ENCODE measurements at regions not wholly inside any gene's neighbourhood (a gene's known extent, or its start where the extent isn't known, plus 50 kb on each side); places are given as distances from the start of the nearest gene placed in this dataset.
"Not testable (repeated sequence)": the region's sequence is repeated elsewhere in the genome, so short reads cannot be mapped to it uniquely, and the experiment has no call there.

DNA sequence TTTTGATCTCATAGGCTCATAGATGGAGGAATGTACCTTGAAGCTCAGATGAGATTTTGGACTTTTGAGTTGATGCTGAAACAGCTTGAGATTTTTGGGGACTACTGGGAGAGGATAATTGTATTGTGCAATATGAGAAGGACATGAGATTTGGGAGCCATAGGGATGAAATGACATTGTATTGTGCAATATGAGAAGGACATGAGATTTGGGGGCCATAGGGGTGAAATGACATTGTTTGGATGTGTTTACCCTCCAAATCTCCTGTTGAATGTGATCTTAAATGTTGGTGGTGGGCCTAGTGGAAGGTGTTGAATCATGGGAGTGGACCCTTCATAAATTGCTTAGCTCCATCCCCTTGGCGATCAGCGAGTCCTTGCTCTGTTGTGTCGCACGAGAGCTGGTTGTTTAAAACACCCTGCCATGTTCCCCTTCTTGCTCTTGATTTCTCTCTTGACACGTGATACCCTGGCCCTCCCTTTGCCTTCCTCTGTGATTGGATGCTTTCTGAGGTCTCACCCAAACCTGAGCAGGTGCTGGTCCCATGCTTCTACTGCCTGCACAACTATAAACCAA is 110.9 kb upstream of the TPTE start:
- DNase-seq = not testable (repeated sequence)

DNA sequence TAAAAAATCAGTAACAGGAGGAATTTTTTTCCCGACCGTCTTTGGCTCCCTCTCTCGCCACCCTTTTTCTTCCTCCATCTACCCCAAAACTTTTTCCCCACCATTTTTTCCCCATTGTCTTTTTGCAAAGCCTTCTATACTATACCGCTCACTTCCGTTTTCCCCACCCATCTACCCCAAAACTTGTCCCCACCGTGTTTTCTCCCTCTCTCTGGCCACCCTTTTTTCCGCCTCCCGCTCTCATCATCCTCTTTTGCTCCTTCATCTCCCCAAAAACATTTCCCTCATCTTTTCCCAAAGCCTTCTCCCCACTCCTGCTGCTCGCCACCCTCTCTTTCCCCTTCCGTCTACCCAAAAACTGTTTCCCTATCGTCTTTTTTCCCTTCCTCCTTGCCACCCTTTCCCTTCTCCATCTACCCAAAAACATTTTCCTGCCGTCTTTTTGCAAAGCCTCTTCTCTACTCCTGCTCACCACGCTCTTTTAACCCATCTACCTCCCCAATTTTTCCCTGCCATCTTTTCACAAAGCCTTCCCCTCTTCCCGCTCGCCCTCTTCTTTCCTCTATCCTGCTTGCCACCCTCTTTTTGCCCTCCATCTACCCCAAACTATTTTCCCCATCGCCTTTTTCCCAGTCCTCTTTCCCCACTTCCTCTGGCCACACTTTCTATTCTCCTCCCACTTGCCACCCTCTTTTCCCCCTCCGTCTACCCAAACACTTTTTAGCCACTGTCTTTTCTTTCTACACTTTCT is 109.4 kb upstream of the TPTE start:
- DNase-seq = not testable (repeated sequence)

DNA sequence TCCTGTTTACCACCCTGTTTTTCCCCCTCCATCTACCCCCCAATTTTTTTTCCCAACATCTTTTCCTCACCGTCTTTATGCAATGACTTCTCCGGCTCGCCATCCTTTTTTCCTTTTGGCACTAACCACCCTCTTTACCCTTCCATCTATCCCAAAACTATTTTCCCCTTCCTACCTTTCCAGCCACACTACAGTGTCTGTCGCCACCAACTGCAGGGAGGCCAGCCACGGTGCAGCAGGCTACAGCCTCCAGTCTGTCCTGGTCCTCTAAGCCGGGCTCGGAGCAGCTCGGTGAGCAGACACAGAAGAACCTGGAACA is 108.5 kb upstream of the TPTE start:
- not testable (repeated sequence) for DNase-seq

DNA sequence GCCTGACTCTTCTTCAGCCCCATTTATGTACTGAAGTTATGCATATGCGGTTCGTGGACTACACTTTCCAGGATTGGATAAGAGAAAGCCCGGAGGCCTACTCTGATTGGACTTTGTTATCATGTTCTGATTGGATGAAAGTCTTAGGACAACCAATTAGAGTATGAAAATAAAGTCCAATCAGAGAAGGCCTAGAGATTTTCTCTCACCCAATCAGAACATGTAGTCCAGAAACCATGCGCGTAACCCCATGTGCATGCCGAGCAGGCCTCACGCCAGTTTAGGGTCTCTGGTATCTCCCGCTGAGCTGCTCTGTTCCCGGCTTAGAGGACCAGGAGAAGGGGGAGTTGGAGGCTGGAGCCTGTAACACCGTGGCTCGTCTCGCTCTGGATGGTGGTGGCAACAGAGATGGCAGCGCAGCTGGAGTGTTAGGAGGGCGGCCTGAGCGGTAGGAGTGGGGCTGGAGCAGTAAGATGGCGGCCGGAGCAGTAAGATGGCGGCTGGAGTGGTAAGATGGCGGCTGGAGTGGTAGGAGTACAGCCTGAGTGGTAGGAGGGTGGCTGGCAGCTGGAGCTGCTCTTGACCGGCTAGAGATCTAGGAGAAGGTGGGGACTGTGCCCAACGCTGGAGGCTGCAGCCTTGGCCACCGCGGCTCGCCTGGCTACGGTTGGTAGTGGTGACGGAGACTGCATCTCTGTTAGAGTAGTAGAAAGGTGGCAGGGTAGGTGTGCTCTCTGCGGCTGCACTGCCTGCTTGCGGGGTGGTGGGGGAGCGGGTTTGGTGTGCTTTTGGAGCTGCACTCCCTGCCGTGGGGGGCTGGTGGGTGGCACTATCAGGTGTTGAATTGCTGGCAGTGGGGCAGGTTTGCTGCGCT is 107.9 kb upstream of the TPTE start:
- DNase-seq = not testable (repeated sequence)

DNA sequence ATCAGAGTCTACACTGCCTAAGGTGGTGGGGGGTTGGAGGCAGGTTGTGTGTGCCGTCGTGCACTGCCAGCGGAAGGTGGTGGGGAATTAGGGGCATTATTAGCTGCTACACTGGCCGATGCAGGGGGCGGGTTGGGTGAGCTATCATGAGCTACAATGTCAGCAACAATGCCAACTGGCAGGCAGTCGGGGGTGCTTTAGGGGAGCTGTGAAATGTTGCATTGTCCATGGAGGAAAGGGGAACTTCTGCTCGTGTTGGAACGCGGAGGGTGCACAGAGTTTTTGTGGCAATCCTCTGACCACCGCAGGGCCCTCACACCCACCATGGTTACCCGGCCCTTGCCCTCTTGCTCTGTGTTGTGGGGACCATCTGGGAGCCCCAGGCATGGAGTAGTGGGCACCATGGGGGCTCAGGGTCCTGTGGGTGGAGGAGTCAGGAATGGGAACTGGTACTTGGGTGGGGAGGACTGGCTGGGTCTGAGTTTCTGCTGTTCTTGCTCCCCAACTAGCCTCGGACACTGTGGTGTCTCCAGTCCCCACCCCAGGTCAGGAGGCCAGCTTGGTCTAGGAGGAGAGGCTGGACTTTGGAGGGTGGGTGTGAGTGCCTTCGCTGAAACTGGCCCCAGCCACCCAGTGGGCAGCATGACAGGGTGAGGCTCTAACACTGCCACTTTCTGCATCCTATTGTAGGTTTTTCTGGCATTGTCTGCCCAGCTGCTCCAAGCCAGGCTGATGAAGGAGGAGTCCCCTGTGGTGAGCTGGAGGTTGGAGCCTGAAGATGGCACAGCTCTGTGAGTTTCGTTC is 107.1 kb upstream of the TPTE start:
- not testable (repeated sequence) for DNase-seq

DNA sequence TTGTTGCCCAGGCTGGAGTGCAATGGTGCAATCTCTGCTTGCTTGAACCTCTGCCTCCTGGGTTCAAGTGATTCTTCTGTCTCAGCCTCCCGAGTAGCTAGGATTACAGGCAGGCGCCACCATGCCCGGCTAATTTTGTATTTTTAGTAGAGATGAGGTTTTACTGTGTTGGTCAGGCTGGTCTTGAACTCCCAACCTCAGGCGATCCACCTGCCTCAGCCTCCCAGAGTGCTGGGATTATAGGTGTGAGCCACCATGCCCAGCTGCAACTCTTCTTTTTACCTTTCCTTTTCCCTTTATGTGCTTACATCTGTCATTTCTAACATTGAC is 106.5 kb upstream of the TPTE start:
- DNase-seq = not testable (repeated sequence)

DNA sequence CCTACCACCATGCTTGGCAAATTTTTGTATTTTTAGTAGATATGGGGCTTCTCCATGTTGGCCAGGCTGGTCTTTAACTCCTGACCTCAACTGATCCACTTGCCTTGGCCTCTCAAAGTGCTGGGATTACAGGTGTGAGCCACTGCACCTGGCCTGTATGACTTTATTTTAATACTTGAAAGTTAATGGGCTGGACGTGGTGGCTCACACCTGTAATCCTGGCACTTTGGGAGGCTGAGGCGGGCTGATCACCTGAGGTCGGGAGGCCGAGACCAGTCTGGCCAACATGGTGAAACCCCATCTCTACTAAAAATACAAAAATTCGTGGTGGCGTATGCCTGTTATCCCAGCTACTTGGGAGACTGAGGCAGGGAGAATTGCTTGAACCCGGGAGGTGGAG is 105.9 kb upstream of the TPTE start:
- DNase-seq = not testable (repeated sequence)

DNA sequence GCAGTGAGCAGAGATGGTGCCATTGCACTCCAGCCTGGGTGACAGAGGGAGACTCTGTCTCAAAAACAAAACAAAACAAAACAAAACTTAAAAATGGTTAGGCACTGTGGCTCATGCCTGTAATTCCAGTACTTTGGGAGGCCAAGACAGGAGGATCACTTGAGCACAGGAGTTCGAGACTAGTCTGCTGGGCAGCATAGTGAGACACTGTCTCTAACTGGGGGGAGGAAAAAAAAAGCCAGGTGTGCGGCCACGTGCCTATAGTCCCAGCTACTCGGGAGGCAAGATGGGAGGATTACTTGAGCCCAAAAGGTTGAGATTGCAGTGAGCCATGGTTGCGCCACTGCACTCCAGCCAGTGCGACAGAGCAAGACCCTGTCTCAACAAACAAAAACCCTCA is 105.5 kb upstream of the TPTE start:
- not testable (repeated sequence) for DNase-seq

DNA sequence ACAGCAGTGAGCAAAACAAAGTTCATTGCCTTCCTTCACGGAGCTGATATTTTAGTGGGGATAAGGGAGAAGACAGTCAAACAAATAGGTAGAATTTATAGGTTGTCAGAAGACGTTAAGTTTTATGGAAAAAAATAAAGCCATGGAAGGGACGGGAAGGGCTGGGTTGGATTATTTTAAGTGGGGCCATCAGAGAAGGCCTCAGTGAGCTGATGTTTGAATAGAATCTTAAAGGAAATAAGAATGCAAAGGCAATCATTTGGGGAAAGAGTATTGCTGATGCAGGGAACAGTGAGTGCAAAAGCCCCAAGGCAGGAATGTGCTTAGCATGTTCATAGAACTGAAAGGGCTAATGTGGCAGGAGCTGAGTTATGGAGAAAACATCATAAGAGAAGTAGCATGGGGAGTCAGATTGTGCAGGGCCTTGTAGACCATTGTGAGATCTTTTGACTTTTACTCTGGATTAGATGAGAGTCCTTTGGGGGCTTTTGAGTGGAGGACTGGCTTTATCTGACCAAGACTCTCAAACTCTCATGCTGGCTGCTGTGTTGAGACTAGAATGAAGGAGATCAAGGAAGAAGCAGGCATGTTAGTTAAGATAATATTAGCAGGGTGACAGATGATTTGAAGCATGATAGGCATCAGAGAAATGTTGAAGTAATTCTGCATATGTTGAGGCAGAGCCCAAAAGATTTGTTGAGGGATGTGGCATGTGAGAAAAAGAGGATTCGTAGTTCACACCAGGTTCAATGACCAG is 104.5 kb upstream of the TPTE start:
- DNase-seq = not testable (repeated sequence)

DNA sequence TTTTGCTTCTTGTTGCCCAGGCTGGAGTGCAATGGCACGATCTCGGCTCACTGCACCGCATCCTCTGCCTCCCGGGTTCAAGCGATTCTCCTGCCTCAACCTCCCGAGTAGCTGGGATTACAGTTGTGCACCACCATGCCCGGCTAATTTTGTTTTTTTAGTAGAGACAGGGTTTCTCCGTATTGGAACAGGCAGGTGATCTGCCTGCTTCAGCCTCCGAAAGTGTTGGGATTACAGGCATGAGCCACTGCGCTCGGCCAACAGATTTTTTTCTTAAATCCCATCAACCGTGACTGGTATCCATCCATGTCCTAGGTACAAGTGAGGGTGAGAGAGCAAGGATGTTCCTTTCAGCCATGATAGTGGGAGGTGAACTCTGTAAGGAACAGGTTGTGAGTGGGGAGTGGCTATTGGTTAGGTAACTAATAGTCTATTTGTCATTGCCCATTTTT is 103.8 kb upstream of the TPTE start:
- DNase-seq = not testable (repeated sequence)

DNA sequence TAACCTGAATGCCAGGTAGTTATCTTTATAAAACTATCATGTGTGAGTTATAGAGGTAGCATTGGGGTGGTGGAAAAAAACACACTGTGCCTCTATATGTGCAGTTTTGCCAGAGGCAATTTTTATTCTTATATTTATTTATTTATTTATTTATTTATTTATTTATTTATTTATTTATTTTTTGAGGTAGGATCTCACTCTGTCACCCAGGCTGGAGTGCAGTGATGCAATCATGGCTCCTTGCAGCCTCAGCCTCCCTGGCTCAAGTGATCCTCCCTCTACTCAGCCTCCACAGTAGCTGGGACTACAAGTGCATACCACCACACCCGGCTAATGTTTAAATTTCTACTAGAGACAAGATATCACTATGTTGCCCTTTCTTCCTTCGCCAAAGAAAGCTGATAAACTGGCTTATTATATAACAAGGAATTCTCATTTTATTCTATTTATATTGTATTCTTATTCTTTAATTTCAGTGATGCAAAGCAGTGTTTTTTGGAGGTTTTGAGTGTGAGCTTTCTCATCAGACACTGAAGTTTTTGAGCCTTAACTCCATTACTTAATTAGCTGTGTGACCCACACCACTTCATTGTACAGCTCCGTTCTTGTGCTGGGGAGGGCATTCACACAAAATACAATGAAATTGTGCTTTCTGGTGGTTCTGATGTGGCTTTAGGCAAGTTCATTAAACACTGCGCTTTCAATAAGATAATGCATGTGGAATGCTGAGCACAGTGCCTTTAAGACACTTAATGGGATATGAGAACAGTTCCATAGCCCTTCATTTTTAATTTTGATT is 102.9 kb upstream of the TPTE start:
- DNase-seq = not testable (repeated sequence)

DNA sequence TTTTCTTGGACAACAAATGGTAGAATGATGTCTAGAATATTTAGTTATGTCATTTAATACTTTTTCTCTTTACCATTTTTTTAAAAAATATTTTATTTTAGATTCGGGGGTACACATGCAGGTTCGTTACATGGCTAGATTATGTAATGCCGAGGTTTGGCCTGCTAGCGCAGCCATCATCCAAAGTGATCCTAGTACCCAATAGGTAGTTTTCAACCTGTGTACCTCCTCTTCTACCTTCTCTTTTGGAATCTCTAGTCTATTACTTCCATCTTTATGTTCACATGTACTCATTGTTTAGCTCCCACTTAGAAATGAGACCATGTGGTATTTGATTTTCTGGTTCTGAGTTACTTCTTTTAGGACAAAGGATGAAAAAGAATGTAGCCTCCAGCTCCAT is 100.2 kb upstream of the TPTE start:
- DNase-seq = not testable (repeated sequence)

DNA sequence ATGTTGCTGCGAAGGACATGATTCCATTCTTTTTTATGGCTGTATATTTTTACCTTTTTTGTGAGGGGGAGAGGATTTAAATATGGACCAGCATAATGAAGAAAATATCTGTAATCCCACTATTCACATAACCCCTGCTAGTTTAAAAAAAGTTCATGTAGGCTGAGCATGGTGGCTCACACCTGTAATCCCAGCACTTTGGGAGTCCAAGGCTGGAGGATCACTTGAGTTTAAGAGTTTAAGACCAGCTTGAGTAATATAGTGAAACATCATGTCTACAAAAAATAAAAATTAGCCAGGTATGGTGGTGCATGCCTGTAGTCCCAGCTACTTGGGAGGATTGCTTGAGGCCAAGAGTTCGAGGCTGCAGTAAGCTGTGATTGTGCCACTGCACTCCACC is 99.8 kb upstream of the TPTE start:
- not testable (repeated sequence) for DNase-seq

DNA sequence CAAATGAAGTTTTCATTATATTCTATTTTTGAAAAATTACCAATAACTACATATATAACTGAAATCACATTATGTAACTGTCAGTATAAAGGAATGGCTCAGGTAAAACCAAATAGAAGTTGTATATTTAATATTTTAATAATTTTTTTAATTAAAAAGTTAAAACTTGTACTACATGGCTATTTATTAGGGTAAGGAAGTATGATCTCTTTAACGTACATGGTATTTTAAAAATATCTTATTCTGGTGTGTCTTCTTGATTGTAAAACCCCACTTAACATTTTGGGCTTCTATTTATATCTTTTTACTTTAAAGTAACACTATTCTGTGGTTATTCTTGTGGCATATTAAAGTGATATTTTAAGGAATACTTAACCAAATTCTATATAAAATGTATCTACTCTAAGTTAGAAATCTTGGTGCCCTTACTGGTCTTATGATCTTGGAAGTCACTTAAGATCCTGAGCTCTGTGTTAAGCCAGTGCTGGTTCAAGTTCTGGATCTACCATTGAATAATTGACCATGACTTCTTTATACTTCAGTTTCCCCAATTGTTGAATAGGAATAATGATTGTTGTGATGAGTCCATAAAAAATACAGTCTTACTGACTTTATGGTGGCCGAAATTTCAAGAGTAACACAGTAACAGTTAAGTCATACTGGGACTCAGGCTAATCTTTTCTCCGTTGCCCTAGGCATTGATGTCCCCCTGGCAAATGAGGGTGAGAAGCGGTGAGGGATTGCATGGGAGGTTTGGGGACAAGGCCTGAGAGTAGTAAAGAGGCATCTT is 97.1 kb upstream of the TPTE start:
- peak in 1 of 2 donors; percentile 2 for DNase-seq

DNA sequence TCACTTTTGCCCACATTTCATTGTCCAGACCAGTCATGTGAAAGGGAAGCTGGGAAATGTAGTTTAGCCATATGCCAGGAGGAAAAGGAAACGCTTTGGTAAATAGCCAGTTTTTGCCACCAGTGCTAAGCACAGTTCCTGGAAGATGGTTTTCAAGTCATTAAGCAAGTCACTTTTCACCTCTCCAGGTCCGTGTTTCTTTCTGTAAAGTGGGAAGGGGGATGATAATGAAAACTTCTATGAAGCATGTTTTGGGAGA is 96.6 kb upstream of the TPTE start:
- not testable (repeated sequence) for DNase-seq

DNA sequence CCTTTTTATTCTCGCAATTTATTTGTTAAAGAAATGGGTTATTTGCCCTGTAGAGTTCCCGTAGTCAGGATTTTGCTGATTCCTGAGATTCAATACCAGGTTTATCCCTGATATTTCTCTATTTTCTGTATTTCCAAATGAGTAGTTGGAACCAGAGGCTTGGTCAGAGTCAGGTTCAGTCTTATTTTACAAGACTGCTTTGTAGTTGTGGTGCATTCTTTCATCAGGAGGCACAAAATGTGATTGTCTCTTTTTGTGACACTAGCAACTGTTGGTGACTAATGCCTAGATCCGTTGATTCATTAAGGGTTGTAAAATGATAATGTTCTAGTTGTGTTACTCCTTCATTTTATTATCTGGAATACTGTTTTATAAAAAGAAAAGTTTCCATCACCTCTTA is 95.5 kb upstream of the TPTE start:
- DNase-seq = peak in 1 of 2 donors; percentile 2

DNA sequence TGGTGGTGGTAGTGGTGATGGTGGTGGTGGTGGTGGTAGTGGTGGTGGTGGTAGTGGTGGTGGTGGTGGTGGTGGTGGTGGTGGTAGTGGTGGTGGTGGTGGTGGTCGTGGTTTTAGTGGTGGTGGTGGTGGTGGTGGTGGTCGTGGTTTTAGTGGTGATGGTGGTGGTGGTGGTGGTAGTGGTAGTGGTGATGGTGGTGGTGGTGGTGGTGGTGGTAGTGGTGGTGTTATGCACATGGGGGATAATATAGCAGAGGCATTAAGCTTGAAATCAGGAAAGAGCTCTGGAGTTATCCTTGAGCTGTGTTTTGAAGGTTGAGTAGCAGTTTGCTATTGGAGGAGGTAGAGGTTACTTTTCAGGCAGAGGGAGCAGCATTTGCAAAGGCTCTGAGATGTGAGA is 94.6 kb upstream of the TPTE start:
- not testable (repeated sequence) for DNase-seq

DNA sequence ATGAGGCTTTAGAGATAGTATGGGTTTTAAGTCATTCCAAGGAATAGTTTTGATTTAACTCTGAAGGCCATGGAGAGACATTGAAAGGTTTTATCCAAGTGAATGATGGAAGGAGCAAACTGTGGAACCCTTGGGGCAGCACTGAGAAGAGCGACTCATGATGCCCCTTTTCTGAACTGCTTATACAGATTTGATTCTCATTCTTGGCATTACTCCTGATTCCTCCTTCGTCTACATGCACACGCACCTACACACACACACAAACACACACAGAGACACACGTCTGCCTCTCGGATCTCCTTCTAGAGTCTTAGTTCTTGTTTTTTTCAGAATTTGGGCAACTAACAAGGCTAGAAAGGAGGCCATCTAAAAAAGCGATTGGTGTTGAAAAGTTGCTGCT is 94.1 kb upstream of the TPTE start:
- DNase-seq = not testable (repeated sequence)

DNA sequence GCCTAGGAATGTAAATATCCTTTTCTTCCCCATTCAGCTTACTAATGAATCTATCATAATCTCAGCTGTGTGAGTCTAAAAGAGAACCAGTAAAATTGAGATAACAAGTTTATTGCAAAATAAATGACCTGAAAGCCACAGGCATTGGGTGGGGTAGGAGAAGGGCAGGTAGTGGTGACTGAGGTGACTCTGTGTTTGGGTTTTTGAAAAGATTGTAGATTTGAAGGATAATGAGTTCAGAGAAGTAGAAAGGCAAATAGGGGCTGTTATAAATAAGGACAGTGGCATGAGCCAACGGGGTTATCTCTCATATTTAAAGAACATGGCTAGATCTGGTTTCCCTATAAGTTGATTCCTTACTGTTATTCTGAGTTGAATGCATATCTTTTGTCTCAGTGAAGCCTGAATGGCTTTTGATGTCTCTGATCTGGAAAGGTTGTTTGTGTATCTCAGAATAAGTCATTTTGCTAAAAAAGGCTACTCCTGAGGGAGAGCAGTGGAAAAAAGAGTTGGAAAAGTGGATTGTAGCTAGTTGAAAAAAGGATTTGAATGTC is 92.3 kb upstream of the TPTE start:
- not testable (repeated sequence) for DNase-seq

DNA sequence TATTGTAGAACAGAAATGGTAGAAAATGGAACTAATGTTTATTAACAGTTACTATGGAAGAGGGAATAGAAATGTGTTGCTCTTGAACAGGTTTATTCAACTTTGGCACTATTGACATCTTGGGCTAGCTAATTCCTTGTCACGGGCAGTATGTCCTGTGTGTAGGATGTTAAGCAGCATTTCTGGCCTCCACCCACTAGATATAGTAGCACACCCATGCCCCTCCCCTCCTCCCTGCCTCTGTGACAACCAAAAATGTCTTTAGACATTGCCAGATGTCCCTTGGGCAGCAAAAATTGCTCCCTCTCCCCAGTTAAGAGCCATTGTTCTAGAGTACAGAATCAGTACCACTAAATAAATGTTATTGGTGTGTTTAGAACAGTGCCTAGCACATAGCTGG is 91.4 kb upstream of the TPTE start:
- DNase-seq = no peak

All from inflammatory macrophage (primary cell).